Occipital lobe (tissue), 1 donor: ENCODE measurements at regions not wholly inside any gene's neighbourhood (a gene's known extent, or its start where the extent isn't known, plus 50 kb on each side); places are given as distances from the start of the nearest gene placed in this dataset.

Experiments
- DNase-seq: peaks from one replicate; lab custom pipeline; 2025; lab: John Stamatoyannopoulos, UW

GRCh38 chr22:47299863-47300697, 537.6 kb downstream of the TBC1D22A start:
- no peak for DNase-seq

GRCh38 chr22:47299211-47299862, 536.9 kb downstream of the TBC1D22A start:
- DNase-seq: no peak

GRCh38 chr22:47298017-47298785, 535.8 kb downstream of the TBC1D22A start:
- DNase-seq: no peak

GRCh38 chr22:47297261-47298016, 535.0 kb downstream of the TBC1D22A start:
- DNase-seq: no peak

GRCh38 chr22:47296405-47297260, 534.2 kb downstream of the TBC1D22A start:
- no peak for DNase-seq

GRCh38 chr22:47295982-47296381, 533.5 kb downstream of the TBC1D22A start:
- DNase-seq: no peak

- no peak for DNase-seq
Observed at GRCh38 chr22:47295226-47295901, 532.9 kb downstream of the TBC1D22A start.

GRCh38 chr22:47294576-47294975, 532.1 kb downstream of the TBC1D22A start:
- DNase-seq: no peak

GRCh38 chr22:47294222-47294532, 531.7 kb downstream of the TBC1D22A start:
- DNase-seq: no peak

- DNase-seq: no peak
Observed at GRCh38 chr22:47293368-47294221, 531.1 kb downstream of the TBC1D22A start.

GRCh38 chr22:47292546-47293320, 530.3 kb downstream of the TBC1D22A start:
- DNase-seq: no peak

GRCh38 chr22:47291565-47292495, 529.4 kb downstream of the TBC1D22A start:
- DNase-seq: no peak

- DNase-seq: no peak
Observed at GRCh38 chr22:47290706-47291430, 528.4 kb downstream of the TBC1D22A start.

GRCh38 chr22:47289336-47289985, 527.0 kb downstream of the TBC1D22A start:
- no peak for DNase-seq

- DNase-seq: no peak
Observed at GRCh38 chr22:47288680-47289079, 526.2 kb downstream of the TBC1D22A start.

GRCh38 chr22:47287516-47287915, 525.1 kb downstream of the TBC1D22A start:
- DNase-seq: no peak
